C4-2B (cell line): ENCODE measurements at regions not wholly inside any gene's neighbourhood (a gene's known extent, or its start where the extent isn't known, plus 50 kb on each side); places are given as distances from the start of the nearest gene placed in this dataset.

Source experiments
- H3K27ac ChIP-seq: fragments of 450-650 bp; 2 replicates; pipeline ENCODE4 v1.5.1; 2017
- CTCF ChIP-seq: fragments of 450-650 bp; conservative IDR thresholded peaks from 2 replicates; pipeline ENCODE4 v1.5.1; 2017; ENCODE audit warnings: mild to moderate bottlenecking
- ZFX ChIP-seq: fragments of 450-650 bp; IDR thresholded peaks from 2 replicates; pipeline ENCODE4 v1.6.1; 2017

GRCh38 chr2:146228020-146228393 is 1616.8 kb upstream of the ACVR2A start:
- no peak overlapping the region for H3K27ac ChIP-seq
- no peak for TF ChIP-seq ZFX
- no peak for TF ChIP-seq CTCF

- TF ChIP-seq ZFX = no peak
- TF ChIP-seq CTCF = no peak
- no peak overlapping the region for H3K27ac ChIP-seq
Measured at GRCh38 chr2:146227152-146228019, 1617.4 kb upstream of the ACVR2A start.

GRCh38 chr2:146226077-146226476 is 1618.8 kb upstream of the ACVR2A start:
- H3K27ac ChIP-seq = no peak overlapping the region
- TF ChIP-seq CTCF = no peak
- no peak for TF ChIP-seq ZFX

- no peak for TF ChIP-seq CTCF
- H3K27ac ChIP-seq = no peak overlapping the region
Measured at GRCh38 chr2:146221826-146222225, 1623.0 kb upstream of the ACVR2A start.

GRCh38 chr2:146220957-146221356 is 1623.9 kb upstream of the ACVR2A start:
- H3K27ac ChIP-seq = no peak overlapping the region
- TF ChIP-seq ZFX = no peak

- TF ChIP-seq CTCF = no peak
- no peak for TF ChIP-seq ZFX
- no peak overlapping the region for H3K27ac ChIP-seq
Measured at GRCh38 chr2:146214394-146214929, 1630.4 kb upstream of the ACVR2A start.

- TF ChIP-seq ZFX = no peak
- no peak for TF ChIP-seq CTCF
- H3K27ac ChIP-seq = no peak overlapping the region
Measured at GRCh38 chr2:146213674-146214073, 1631.2 kb upstream of the ACVR2A start.

- H3K27ac ChIP-seq = no peak overlapping the region
- TF ChIP-seq CTCF (no peak), ZFX (no peak)
Measured at GRCh38 chr2:146212602-146213001, 1632.2 kb upstream of the ACVR2A start.
